Nephron progenitor cell (in vitro differentiated cells): ENCODE measurements at regions not wholly inside any gene's neighbourhood (a gene's known extent, or its start where the extent isn't known, plus 50 kb on each side); places are given as distances from the start of the nearest gene placed in this dataset.
A peak's percentile ranks its signal among the peaks of the same experiment; 100 is the strongest.

Experiments
- DNase-seq: peaks from one replicate; pipeline ENCODE4 v3.0.0; 2021
- H3K27ac Mint-ChIP-seq: 2 replicates; pipeline ENCODE4 v1.8.0; 2021; ENCODE audit warnings: mild to moderate bottlenecking, moderate library complexity, mixed read lengths
- H3K27me3 Mint-ChIP-seq: 2 replicates; pipeline ENCODE4 v1.8.0; 2021; ENCODE audit warnings: mild to moderate bottlenecking, low read depth, mixed read lengths; ENCODE audit not compliant: poor library complexity
- H3K36me3 Mint-ChIP-seq: 2 replicates; pipeline ENCODE4 v1.8.0; 2021; ENCODE audit warnings: low read depth, mixed read lengths
- H3K4me1 Mint-ChIP-seq: 2 replicates; pipeline ENCODE4 v1.8.0; 2021; ENCODE audit warnings: mixed read lengths
- H3K4me3 Mint-ChIP-seq: 2 replicates; pipeline ENCODE4 v1.8.0; 2021; ENCODE audit warnings: mild to moderate bottlenecking, moderate library complexity, mixed read lengths
- H3K9me3 Mint-ChIP-seq: 2 replicates; pipeline ENCODE4 v1.8.0; 2021; ENCODE audit warnings: mild to moderate bottlenecking, moderate library complexity, mixed read lengths
- CTCF ChIP-seq: fragments of 200-600 bp; sonication (generic); IDR thresholded peaks from 2 replicates; pipeline ENCODE4 v1.5.0; 2021; ENCODE audit warnings: antibody characterized with exemption

- Mint-ChIP-seq H3K9me3 (no peaks in the 10 kb centered on the region), H3K27ac (no peak overlapping the region), H3K4me3 (no peak overlapping the region), H3K4me1 (no peaks in the 10 kb centered on the region), H3K36me3 (no peaks in the 10 kb centered on the region), H3K27me3 (peaks cover 3% of the 10 kb centered on the region)
- no peak for TF ChIP-seq CTCF
- DNase-seq, result no peak
Measured at GRCh38 chr5:57598756-57599155, 116.1 kb upstream of the ACTBL2 start.

- Mint-ChIP-seq H3K27me3 (peaks cover 3% of the 10 kb centered on the region), H3K9me3 (no peaks in the 10 kb centered on the region), H3K36me3 (no peaks in the 10 kb centered on the region), H3K27ac (peak overlapping the region; percentile 51), H3K4me3 (no peak overlapping the region), H3K4me1 (no peaks in the 10 kb centered on the region)
- no peak for DNase-seq
- no peak for TF ChIP-seq CTCF
Measured at GRCh38 chr5:57598097-57598496, 115.5 kb upstream of the ACTBL2 start.

- Mint-ChIP-seq H3K4me1 (no peaks in the 10 kb centered on the region), H3K27me3 (peaks cover 3% of the 10 kb centered on the region), H3K27ac (no peak overlapping the region), H3K36me3 (no peaks in the 10 kb centered on the region), H3K9me3 (no peaks in the 10 kb centered on the region), H3K4me3 (no peak overlapping the region)
- no peak for DNase-seq
- TF ChIP-seq CTCF, result no peak
Measured at GRCh38 chr5:57595523-57595991, 112.9 kb upstream of the ACTBL2 start.

- TF ChIP-seq CTCF, result no peak
- Mint-ChIP-seq H3K27ac (no peak overlapping the region), H3K36me3 (no peaks in the 10 kb centered on the region), H3K9me3 (no peaks in the 10 kb centered on the region), H3K27me3 (peaks cover 3% of the 10 kb centered on the region), H3K4me3 (no peak overlapping the region), H3K4me1 (no peaks in the 10 kb centered on the region)
- DNase-seq, result no peak
Measured at GRCh38 chr5:57594436-57594835, 111.8 kb upstream of the ACTBL2 start.

GRCh38 chr5:57592236-57592635, 109.6 kb upstream of the ACTBL2 start:
- no peaks in the 10 kb centered on the region for H3K27me3 Mint-ChIP-seq
- TF ChIP-seq CTCF, result no peak
- DNase-seq, result no peak

GRCh38 chr5:57586649-57587048, 104.0 kb upstream of the ACTBL2 start:
- Mint-ChIP-seq H3K36me3 (no peaks in the 10 kb centered on the region), H3K27me3 (peaks cover 2% of the 10 kb centered on the region), H3K9me3 (peaks cover 4% of the 10 kb centered on the region), H3K4me1 (no peaks in the 10 kb centered on the region), H3K4me3 (no peak overlapping the region), H3K27ac (no peak overlapping the region)
- TF ChIP-seq CTCF, result no peak
- DNase-seq, result no peak

More at GRCh38 chr5:57592236-57592635, 109.6 kb upstream of the ACTBL2 start:
- Mint-ChIP-seq H3K36me3 (no peaks in the 10 kb centered on the region), H3K27ac (no peak overlapping the region), H3K9me3 (no peaks in the 10 kb centered on the region), H3K4me3 (no peak overlapping the region), H3K4me1 (no peaks in the 10 kb centered on the region)
